SK-N-MC (cell line): ENCODE measurements at regions not wholly inside any gene's neighbourhood (a gene's known extent, or its start where the extent isn't known, plus 50 kb on each side); places are given as distances from the start of the nearest gene placed in this dataset.

Experiments
- DNase-seq: peaks from one replicate; pipeline ENCODE4 v3.0.0-alpha.2; 2011; ENCODE audit warnings: low read depth, low spot score
- H3K27ac ChIP-seq: fragments of 200-600 bp; sonication (generic); 2 replicates; pipeline ENCODE4 v1.5.1; 2016; ENCODE audit warnings: mixed run types
- H3K36me3 ChIP-seq: fragments of 200-600 bp; sonication (generic); 2 replicates; pipeline ENCODE4 v1.6.1; 2017; ENCODE audit warnings: antibody characterized with exemption, low read length, mixed read lengths; ENCODE audit not compliant: insufficient read depth
- H3K4me3 ChIP-seq: fragments of 200-600 bp; sonication (generic); 2 replicates; pipeline ENCODE4 v1.5.1; 2016
- H3K9ac ChIP-seq: fragments of 200-600 bp; sonication (generic); 2 replicates; pipeline ENCODE4 v1.8.0; 2017; ENCODE audit warnings: mixed run types, mixed read lengths; ENCODE audit not compliant: insufficient read length
- H3K9me3 ChIP-seq: fragments of 200-600 bp; sonication (generic); 2 replicates; pipeline ENCODE4 v1.6.1; 2017; ENCODE audit warnings: low read depth, mild to moderate bottlenecking, antibody characterized with exemption, low read length, moderate library complexity, mixed read lengths
- EZH2 ChIP-seq: fragments of 200-600 bp; sonication (generic); IDR thresholded peaks from one replicate; pipeline ENCODE4 v1.6.1; 2017; ENCODE audit warnings: antibody characterized with exemption
- FOXP2 ChIP-seq: optimal IDR thresholded peaks from 2 replicates; pipeline ENCODE3; 2011; ENCODE audit warnings: mild to moderate bottlenecking, moderate library complexity; ENCODE audit not compliant: insufficient read depth; ENCODE audit errors: extremely low read length, control extremely low read depth
- POLR2AphosphoS5 ChIP-seq: IDR thresholded peaks from 2 replicates; pipeline ENCODE4 v1.6.1; 2012; ENCODE audit warnings: mild to moderate bottlenecking, low read depth, low read length, borderline replicate concordance

GRCh38 chr3:20343790-20344189 lies 157.8 kb upstream of the SGO1 start:
- DNase-seq: no peak
- Histone ChIP-seq H3K27ac (no peak overlapping the region), H3K36me3 (no peaks in the 10 kb centered on the region), H3K9ac (no peak overlapping the region), H3K9me3 (no peaks in the 10 kb centered on the region), H3K4me3 (no peak overlapping the region)
- TF ChIP-seq EZH2: no peak
- no peak for TF ChIP-seq FOXP2
- no peak for TF ChIP-seq POLR2AphosphoS5

DNA sequence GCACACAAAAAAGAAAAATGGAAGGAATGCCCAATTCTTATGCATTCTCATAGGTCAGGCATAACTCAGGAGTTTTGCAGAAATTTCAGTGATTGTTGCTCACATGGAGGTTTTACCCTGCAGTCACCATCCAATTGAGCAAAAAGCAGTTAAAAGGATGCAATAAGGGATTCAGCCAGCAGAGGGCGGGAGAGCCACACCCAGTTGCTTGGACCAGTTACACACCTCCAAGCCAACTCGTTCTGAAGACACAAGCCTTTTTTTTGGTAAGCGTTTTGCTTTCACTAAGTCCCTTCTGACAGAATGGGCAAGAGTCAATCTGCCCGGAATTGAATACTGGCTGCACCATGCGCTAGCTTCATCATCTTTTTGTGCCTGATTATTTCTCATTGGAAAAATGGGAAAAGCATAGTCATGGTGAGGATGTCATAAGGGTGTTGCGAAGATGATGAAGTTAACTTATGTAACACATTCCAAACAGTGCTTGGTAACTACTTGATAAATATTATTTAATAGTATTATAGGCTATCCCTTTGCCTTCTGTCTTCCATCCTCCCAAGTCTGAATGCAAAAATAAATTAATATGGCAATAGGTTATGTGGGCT lies 154.4 kb upstream of the SGO1 start:
- no peak for DNase-seq
- TF ChIP-seq POLR2AphosphoS5: no peak
- no peak for TF ChIP-seq EZH2
- TF ChIP-seq FOXP2: no peak
- Histone ChIP-seq H3K27ac (no peak overlapping the region), H3K9me3 (no peaks in the 10 kb centered on the region), H3K36me3 (no peaks in the 10 kb centered on the region), H3K4me3 (no peak overlapping the region), H3K9ac (no peak overlapping the region)

DNA sequence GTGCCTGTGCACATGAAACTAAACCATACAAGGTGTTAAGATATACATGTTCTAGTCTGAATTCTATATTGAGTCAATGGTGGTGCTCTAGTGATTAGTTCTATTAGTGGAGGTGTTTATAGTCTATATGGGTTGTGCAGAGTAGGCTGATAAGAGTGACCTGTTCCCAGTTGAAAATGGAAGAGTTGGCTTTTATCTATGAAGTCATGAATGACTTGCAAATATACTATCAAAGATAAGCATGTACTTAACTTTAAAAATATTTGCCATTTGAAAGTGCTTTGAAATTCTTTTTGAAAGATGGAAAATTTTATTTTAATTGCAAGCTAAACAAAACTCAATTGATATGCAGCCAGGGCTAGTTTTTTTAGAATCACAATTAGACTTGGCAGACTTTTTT lies 150.6 kb upstream of the SGO1 start:
- H3K9me3 ChIP-seq: no peaks in the 10 kb centered on the region
- no peak for DNase-seq
- H3K36me3 ChIP-seq: no peaks in the 10 kb centered on the region
- TF ChIP-seq FOXP2 (no peak), EZH2 (no peak), POLR2AphosphoS5 (no peak)
- H3K4me3 ChIP-seq: no peak overlapping the region
- no peak overlapping the region for H3K9ac ChIP-seq
- no peak overlapping the region for H3K27ac ChIP-seq

- no peak overlapping the region for H3K27ac ChIP-seq
- H3K9me3 ChIP-seq: no peaks in the 10 kb centered on the region
- H3K4me3 ChIP-seq: no peak overlapping the region
- no peak for DNase-seq
- no peak overlapping the region for H3K9ac ChIP-seq
- TF ChIP-seq FOXP2 (no peak), POLR2AphosphoS5 (no peak), EZH2 (no peak)
- no peaks in the 10 kb centered on the region for H3K36me3 ChIP-seq
Observed at GRCh38 chr3:20334842-20335241, 148.8 kb upstream of the SGO1 start.

- Histone ChIP-seq H3K27ac (no peak overlapping the region), H3K4me3 (no peak overlapping the region), H3K9ac (no peak overlapping the region), H3K36me3 (no peaks in the 10 kb centered on the region), H3K9me3 (no peaks in the 10 kb centered on the region)
- DNase-seq: no peak
- TF ChIP-seq POLR2AphosphoS5 (no peak), EZH2 (no peak), FOXP2 (no peak)
Observed at GRCh38 chr3:20327889-20328288, 141.9 kb upstream of the SGO1 start.

DNA sequence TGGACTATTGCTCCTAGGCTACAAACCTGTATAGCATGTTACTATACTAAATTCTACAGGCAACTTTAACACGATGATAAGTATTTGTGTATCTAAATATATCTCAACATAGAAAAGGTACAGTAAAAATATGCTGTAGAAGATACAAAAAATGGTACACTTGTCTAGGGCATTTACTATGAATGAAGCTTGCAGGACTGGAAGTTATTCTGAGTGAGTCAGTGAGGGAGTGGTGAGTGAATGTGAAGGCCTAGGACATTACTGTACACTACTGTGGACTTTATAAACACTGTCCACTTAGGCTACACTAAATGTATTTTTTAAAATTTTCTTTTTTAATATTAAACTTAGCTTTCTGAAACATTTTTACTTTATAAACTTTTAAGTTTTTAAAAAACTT lies 140.5 kb upstream of the SGO1 start:
- no peaks in the 10 kb centered on the region for H3K36me3 ChIP-seq
- no peak for DNase-seq
- no peak overlapping the region for H3K27ac ChIP-seq
- no peak for TF ChIP-seq FOXP2
- no peak for TF ChIP-seq EZH2
- TF ChIP-seq POLR2AphosphoS5: no peak
- no peak overlapping the region for H3K4me3 ChIP-seq
- no peak overlapping the region for H3K9ac ChIP-seq
- H3K9me3 ChIP-seq: no peaks in the 10 kb centered on the region

DNA sequence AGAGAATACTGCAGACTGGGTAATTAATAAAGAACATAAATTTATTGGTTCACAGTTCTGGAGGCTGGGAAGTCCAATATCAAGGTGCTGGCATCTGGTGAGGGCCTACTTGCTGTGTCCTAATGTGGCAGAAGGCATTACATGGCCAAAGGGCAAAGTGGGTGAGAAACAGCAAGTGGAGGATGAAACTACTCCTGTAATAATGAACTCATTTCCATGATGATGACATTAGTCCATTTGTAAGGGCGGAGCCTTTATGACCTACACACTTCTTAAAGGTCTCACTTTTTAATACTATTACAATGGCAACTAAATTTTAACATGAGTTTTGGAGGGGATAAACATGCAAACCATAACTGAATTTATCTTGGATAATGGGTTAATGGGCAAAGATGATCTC lies 139.6 kb upstream of the SGO1 start:
- Histone ChIP-seq H3K36me3 (no peaks in the 10 kb centered on the region), H3K9me3 (no peaks in the 10 kb centered on the region), H3K9ac (no peak overlapping the region), H3K4me3 (no peak overlapping the region), H3K27ac (no peak overlapping the region)
- DNase-seq: no peak
- TF ChIP-seq EZH2: no peak
- no peak for TF ChIP-seq FOXP2
- no peak for TF ChIP-seq POLR2AphosphoS5

GRCh38 chr3:20324664-20325478 lies 138.9 kb upstream of the SGO1 start:
- no peak for DNase-seq
- H3K27ac ChIP-seq: no peak overlapping the region
- no peaks in the 10 kb centered on the region for H3K9me3 ChIP-seq
- no peaks in the 10 kb centered on the region for H3K36me3 ChIP-seq
- H3K4me3 ChIP-seq: no peak overlapping the region
- TF ChIP-seq EZH2 (no peak), POLR2AphosphoS5 (no peak), FOXP2 (no peak)
- no peak overlapping the region for H3K9ac ChIP-seq
